SU-DHL-6 (cell line): ENCODE measurements at regions not wholly inside any gene's neighbourhood (a gene's known extent, or its start where the extent isn't known, plus 50 kb on each side); places are given as distances from the start of the nearest gene placed in this dataset.

ENCODE experiments used
- CTCF ChIP-seq: fragments of 200-600 bp; sonication (generic); IDR thresholded peaks from one replicate; pipeline ENCODE4 v1.5.1; 2017; ENCODE audit warnings: antibody characterized with exemption, mild to moderate bottlenecking, low read length, moderate library complexity; ENCODE audit not compliant: insufficient read depth, poor library complexity, severe bottlenecking
- EZH2phosphoT487 ChIP-seq: fragments of 200-600 bp; sonication (generic), shearing (Covaris generic); conservative IDR thresholded peaks from 2 replicates; pipeline ENCODE4 v1.6.1; 2018; ENCODE audit warnings: mild to moderate bottlenecking, antibody characterized with exemption, low read length, moderate library complexity, mixed read lengths

GRCh38 chr12:29008786-29009185 is 140.3 kb upstream of the FAR2 start:
- TF ChIP-seq CTCF (no peak), EZH2phosphoT487 (no peak)
